HEK293 (cell line): ENCODE measurements at regions not wholly inside any gene's neighbourhood (a gene's known extent, or its start where the extent isn't known, plus 50 kb on each side); places are given as distances from the start of the nearest gene placed in this dataset.

Experiments
- CTCF ChIP-seq: fragments of 450-650 bp; formaldehyde crosslinking; IDR thresholded peaks from 2 replicates; pipeline ENCODE4 v1.5.1; 2016; ENCODE audit warnings: missing biosample characterization, missing genetic modification characterization
- ZBTB17 ChIP-seq: fragments of 450-650 bp; formaldehyde crosslinking; IDR thresholded peaks from 2 replicates; pipeline ENCODE4 v1.5.1; 2016; ENCODE audit warnings: missing biosample characterization, missing genetic modification characterization
- ZNF202 ChIP-seq: fragments of 450-650 bp; formaldehyde crosslinking; IDR thresholded peaks from 2 replicates; pipeline ENCODE4 v1.5.1; 2016; ENCODE audit warnings: missing biosample characterization, missing genetic modification characterization, borderline replicate concordance
- ZNF302 ChIP-seq: fragments of 450-650 bp; formaldehyde crosslinking; IDR thresholded peaks from 2 replicates; pipeline ENCODE4 v1.5.1; 2016; ENCODE audit warnings: missing biosample characterization, missing genetic modification characterization, low read depth
- ZNF311 ChIP-seq: fragments of 450-650 bp; formaldehyde crosslinking; IDR thresholded peaks from 2 replicates; pipeline ENCODE4 v1.5.1; 2017; ENCODE audit warnings: missing biosample characterization, missing genetic modification characterization, borderline replicate concordance
- ZNF426 ChIP-seq: fragments of 450-650 bp; formaldehyde crosslinking; IDR thresholded peaks from 2 replicates; pipeline ENCODE4 v1.5.1; 2017; ENCODE audit warnings: missing biosample characterization, missing genetic modification characterization, mild to moderate bottlenecking, inconsistent platforms, moderate library complexity
- ZNF585B ChIP-seq: fragments of 450-650 bp; formaldehyde crosslinking; IDR thresholded peaks from 2 replicates; pipeline ENCODE4 v1.5.1; 2016; ENCODE audit warnings: missing biosample characterization, missing genetic modification characterization
- ZNF658 ChIP-seq: fragments of 450-650 bp; formaldehyde crosslinking; IDR thresholded peaks from 2 replicates; pipeline ENCODE4; 2016; ENCODE audit warnings: missing biosample characterization, missing genetic modification characterization
- ZNF707 ChIP-seq: fragments of 450-650 bp; formaldehyde crosslinking; IDR thresholded peaks from 2 replicates; pipeline ENCODE4 v1.5.1; 2016; ENCODE audit warnings: missing biosample characterization, missing genetic modification characterization

GRCh38 chr17:34713687-34714086, 134.3 kb downstream of the TMEM132E start:
- no peak for TF ChIP-seq ZNF658
- no peak for TF ChIP-seq ZNF426
- no peak for TF ChIP-seq ZNF707
- no peak for TF ChIP-seq ZNF202 (tag by site-specific recombination)
- no peak for TF ChIP-seq ZNF311 (tag by site-specific recombination)
- TF ChIP-seq ZNF302 (tag by site-specific recombination), result no peak
- TF ChIP-seq ZBTB17 (tag by site-specific recombination), result no peak
- no peak for TF ChIP-seq ZNF585B (tag by site-specific recombination)
- TF ChIP-seq CTCF (tag by site-specific recombination), result no peak
